GM18508 (cell line): ENCODE measurements at regions not wholly inside any gene's neighbourhood (a gene's known extent, or its start where the extent isn't known, plus 50 kb on each side); places are given as distances from the start of the nearest gene placed in this dataset.

Experiments used
- ATAC-seq: cut with Tn5 transposase; IDR thresholded peaks from one replicate; pipeline ENCODE4 v1.9.1; 2021; ENCODE audit warnings: moderate number of reproducible peaks; ENCODE audit not compliant: insufficient read depth, unreplicated experiment

- no peak for ATAC-seq
These were observed 430.5 kb downstream of the RBFOX1 start for GRCh38 chr16:7763111-7763510.
